ENCODE measurements at regions not wholly inside any gene's neighbourhood (a gene's known extent, or its start where the extent isn't known, plus 50 kb on each side); places are given as distances from the start of the nearest gene placed in this dataset.

DNA sequence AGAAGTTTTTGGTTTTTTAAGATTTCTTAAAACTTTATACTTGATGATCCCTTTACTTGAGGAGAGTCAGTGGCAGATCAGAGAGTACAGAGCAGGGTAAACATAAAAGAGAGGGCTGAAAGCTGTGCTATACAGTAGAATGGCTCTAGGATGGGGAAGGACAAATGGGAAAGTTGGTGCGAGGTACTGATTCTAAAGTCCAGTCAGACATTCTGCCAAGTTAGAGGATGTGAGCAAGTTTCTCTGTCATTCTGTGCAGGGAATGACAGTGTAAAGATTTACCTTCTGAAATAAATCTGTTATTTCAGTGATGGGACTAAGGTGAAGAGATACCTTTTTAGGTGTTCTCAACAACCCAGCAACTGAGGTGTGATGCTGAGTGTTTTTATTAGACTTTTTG, 100.1 kb upstream of the GBE1 start:
- TF ChIP-seq, protein P1, sequence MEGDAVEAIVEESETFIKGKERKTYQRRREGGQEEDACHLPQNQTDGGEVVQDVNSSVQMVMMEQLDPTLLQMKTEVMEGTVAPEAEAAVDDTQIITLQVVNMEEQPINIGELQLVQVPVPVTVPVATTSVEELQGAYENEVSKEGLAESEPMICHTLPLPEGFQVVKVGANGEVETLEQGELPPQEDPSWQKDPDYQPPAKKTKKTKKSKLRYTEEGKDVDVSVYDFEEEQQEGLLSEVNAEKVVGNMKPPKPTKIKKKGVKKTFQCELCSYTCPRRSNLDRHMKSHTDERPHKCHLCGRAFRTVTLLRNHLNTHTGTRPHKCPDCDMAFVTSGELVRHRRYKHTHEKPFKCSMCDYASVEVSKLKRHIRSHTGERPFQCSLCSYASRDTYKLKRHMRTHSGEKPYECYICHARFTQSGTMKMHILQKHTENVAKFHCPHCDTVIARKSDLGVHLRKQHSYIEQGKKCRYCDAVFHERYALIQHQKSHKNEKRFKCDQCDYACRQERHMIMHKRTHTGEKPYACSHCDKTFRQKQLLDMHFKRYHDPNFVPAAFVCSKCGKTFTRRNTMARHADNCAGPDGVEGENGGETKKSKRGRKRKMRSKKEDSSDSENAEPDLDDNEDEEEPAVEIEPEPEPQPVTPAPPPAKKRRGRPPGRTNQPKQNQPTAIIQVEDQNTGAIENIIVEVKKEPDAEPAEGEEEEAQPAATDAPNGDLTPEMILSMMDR (IDR thresholded peaks at IDR 0.05): no peak
- TF ChIP-seq POLR2A (IDR thresholded peaks at IDR 0.05): no peak

All from testis (tissue), 2 donors.